Endothelial cell (in vitro differentiated cells): ENCODE measurements at regions not wholly inside any gene's neighbourhood (a gene's known extent, or its start where the extent isn't known, plus 50 kb on each side); places are given as distances from the start of the nearest gene placed in this dataset.

Experiments
- DNase-seq: peaks from one replicate; pipeline ENCODE4 v3.0.0; 2021; ENCODE audit warnings: low spot score
- H3K27ac Mint-ChIP-seq: one replicate; pipeline ENCODE4 v1.8.0; 2021; ENCODE audit warnings: mixed read lengths, inconsistent platforms; ENCODE audit not compliant: unreplicated experiment
- H3K27me3 Mint-ChIP-seq: one replicate; pipeline ENCODE4 v1.8.0; 2021; ENCODE audit warnings: mild to moderate bottlenecking, moderate library complexity, mixed read lengths, inconsistent platforms; ENCODE audit not compliant: unreplicated experiment
- H3K36me3 Mint-ChIP-seq: one replicate; pipeline ENCODE4 v1.8.0; 2021; ENCODE audit warnings: mild to moderate bottlenecking, low read depth, mixed read lengths, inconsistent platforms; ENCODE audit not compliant: unreplicated experiment
- H3K4me1 Mint-ChIP-seq: one replicate; pipeline ENCODE4 v1.8.0; 2021; ENCODE audit warnings: mild to moderate bottlenecking, mixed read lengths, inconsistent platforms; ENCODE audit not compliant: unreplicated experiment
- H3K4me3 Mint-ChIP-seq: one replicate; pipeline ENCODE4 v1.8.0; 2021; ENCODE audit warnings: mild to moderate bottlenecking, mixed read lengths, inconsistent platforms; ENCODE audit not compliant: unreplicated experiment
- H3K9me3 Mint-ChIP-seq: one replicate; pipeline ENCODE4 v1.8.0; 2021; ENCODE audit warnings: mixed read lengths, inconsistent platforms; ENCODE audit not compliant: unreplicated experiment
- CTCF ChIP-seq: fragments of 200-600 bp; sonication (generic); IDR thresholded peaks from one replicate; pipeline ENCODE4 v1.5.0; 2021; ENCODE audit warnings: antibody characterized with exemption; ENCODE audit not compliant: unreplicated experiment

- no peaks in the 10 kb centered on the region for H3K36me3 Mint-ChIP-seq
- no peak for DNase-seq
- H3K27me3 Mint-ChIP-seq: no peaks in the 10 kb centered on the region
- H3K27ac Mint-ChIP-seq: no peak overlapping the region
- peaks cover 3% of the 10 kb centered on the region for H3K4me1 Mint-ChIP-seq
- no peak overlapping the region for H3K4me3 Mint-ChIP-seq
- no peak for TF ChIP-seq CTCF
- no peaks in the 10 kb centered on the region for H3K9me3 Mint-ChIP-seq
Measured at GRCh38 chr10:1923586-1923985, 186.3 kb upstream of the ADARB2 start.

GRCh38 chr10:1920941-1921340, 183.6 kb upstream of the ADARB2 start:
- no peaks in the 10 kb centered on the region for H3K27me3 Mint-ChIP-seq
- H3K27ac Mint-ChIP-seq: no peak overlapping the region

GRCh38 chr10:1920127-1920526, 182.8 kb upstream of the ADARB2 start:
- Mint-ChIP-seq H3K4me3 (no peak overlapping the region), H3K36me3 (no peaks in the 10 kb centered on the region), H3K4me1 (no peaks in the 10 kb centered on the region), H3K27ac (no peak overlapping the region), H3K9me3 (no peaks in the 10 kb centered on the region), H3K27me3 (no peaks in the 10 kb centered on the region)
- no peak for TF ChIP-seq CTCF
- DNase-seq: no peak

More at GRCh38 chr10:1920941-1921340, 183.6 kb upstream of the ADARB2 start:
- DNase-seq: no peak
- H3K36me3 Mint-ChIP-seq: no peaks in the 10 kb centered on the region
- no peak overlapping the region for H3K4me3 Mint-ChIP-seq
- H3K9me3 Mint-ChIP-seq: no peaks in the 10 kb centered on the region
- TF ChIP-seq CTCF: no peak
- H3K4me1 Mint-ChIP-seq: no peaks in the 10 kb centered on the region

DNA sequence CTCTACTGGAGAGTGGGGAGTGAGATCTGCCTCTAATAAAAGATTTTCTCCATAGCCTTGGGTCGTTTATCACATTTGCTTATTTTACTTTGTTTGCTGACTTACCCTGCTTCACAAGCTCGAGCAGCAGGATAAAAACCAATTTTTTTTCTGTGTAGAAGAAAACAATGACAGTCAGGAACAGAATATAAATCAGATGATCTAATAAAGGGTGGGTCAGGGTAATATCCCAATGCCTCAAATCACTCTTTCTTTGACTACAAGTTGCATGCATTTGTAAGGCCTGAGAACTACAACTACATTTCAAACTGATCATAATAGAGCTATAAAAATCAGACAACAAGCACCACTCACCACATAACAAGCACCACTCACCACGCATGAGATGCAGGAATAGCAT, 174.4 kb upstream of the ADARB2 start:
- Mint-ChIP-seq H3K36me3 (no peaks in the 10 kb centered on the region), H3K27me3 (no peaks in the 10 kb centered on the region), H3K9me3 (no peaks in the 10 kb centered on the region), H3K4me1 (no peaks in the 10 kb centered on the region), H3K27ac (no peak overlapping the region), H3K4me3 (no peak overlapping the region)
- DNase-seq: no peak
- TF ChIP-seq CTCF: no peak

DNA sequence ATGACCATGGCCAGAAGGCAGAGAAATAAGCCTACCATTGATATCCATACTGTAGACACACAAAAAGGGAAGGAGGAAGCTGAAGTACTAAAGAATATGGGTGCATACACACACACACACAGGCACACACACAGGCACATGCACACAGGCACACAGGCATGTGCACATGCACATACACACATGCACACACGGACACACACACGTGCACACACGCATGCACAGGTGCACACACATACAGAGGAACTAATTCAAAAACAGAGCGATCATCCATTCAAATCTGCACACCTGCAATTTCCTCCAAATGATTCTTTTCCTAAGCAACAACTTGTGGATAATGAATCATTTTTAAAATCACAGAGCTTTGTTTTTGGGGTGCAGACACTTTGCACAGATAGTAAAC, 166.7 kb upstream of the ADARB2 start:
- Mint-ChIP-seq H3K27ac (no peak overlapping the region), H3K4me1 (no peaks in the 10 kb centered on the region), H3K27me3 (no peaks in the 10 kb centered on the region), H3K4me3 (no peak overlapping the region), H3K36me3 (no peaks in the 10 kb centered on the region), H3K9me3 (no peaks in the 10 kb centered on the region)
- TF ChIP-seq CTCF: no peak
- no peak for DNase-seq
